IMR-90 (cell line): ENCODE measurements at regions not wholly inside any gene's neighbourhood (a gene's known extent, or its start where the extent isn't known, plus 50 kb on each side); places are given as distances from the start of the nearest gene placed in this dataset.

Source experiments
- ATAC-seq: fragments of 200-7000 bp; cut with Tn5 transposase; 2 replicates; pipeline ENCODE4 v1.9.1; 2020; ENCODE audit warnings: low read depth, mild to moderate bottlenecking, moderate library complexity
- BruUV-seq: library from RNA; stranded (reverse); fragments of 400-500 nt; replicated peaks from 2 replicates; lab custom pipeline; 2021; lab: Mats Ljungman, UMichigan
- CTCF ChIA-PET: fragments of 300-600 bp; formaldehyde crosslinking; extraction: SDS; loops from one replicate; lab custom pipeline; 2021; ENCODE audit warnings: antibody characterized with exemption; lab: Yijun Ruan, JAX
- POLR2A ChIA-PET: fragments of 300-600 bp; sonication (Branson Sonifier 250); formaldehyde crosslinking; loops from one replicate; lab custom pipeline; 2022; ENCODE audit warnings: antibody characterized with exemption; ENCODE audit not compliant: unreplicated experiment; lab: Charles Lee
- DNase-seq: peaks from one replicate; pipeline ENCODE4 v3.0.0; 2013
- H2AFZ ChIP-seq: replicated peaks from 2 replicates; pipeline ENCODE3; 2013; ENCODE audit warnings: low read length, mild to moderate bottlenecking; ENCODE audit not compliant: poor library complexity
- H2AK5ac ChIP-seq: 2 replicates; pipeline ENCODE4 v1.6.1; 2013; ENCODE audit warnings: low read depth, low read length, inconsistent platforms
- H2AK9ac ChIP-seq: replicated peaks from 2 replicates; pipeline ENCODE3; 2013; ENCODE audit warnings: mild to moderate bottlenecking, low read depth, low read length, moderate library complexity; ENCODE audit not compliant: poor library complexity
- H2BK120ac ChIP-seq: 2 replicates; pipeline ENCODE4 v1.6.1; 2013; ENCODE audit warnings: low read depth, low read length, inconsistent platforms
- H2BK15ac ChIP-seq: 3 replicates; pipeline ENCODE4 v1.6.1; 2013; ENCODE audit warnings: low read depth, low read length, inconsistent platforms
- H2BK20ac ChIP-seq: 2 replicates; pipeline ENCODE4 v1.6.1; 2013; ENCODE audit warnings: low read depth, mild to moderate bottlenecking, inconsistent platforms, low read length, moderate library complexity
- H2BK5ac ChIP-seq: 2 replicates; pipeline ENCODE4 v1.6.1; 2013; ENCODE audit warnings: mild to moderate bottlenecking, low read depth, low read length, inconsistent platforms; ENCODE audit not compliant: poor library complexity, severe bottlenecking
- H3K14ac ChIP-seq: replicated peaks from 2 replicates; pipeline ENCODE4 v1.6.1; 2013; ENCODE audit warnings: low read depth, low read length, inconsistent platforms
- H3K18ac ChIP-seq: 2 replicates; pipeline ENCODE4 v1.6.1; 2013; ENCODE audit warnings: low read depth, low read length, control low read depth
- H3K23ac ChIP-seq: 2 replicates; pipeline ENCODE4 v1.6.1; 2013; ENCODE audit warnings: low read depth, low read length, inconsistent platforms
- H3K27ac ChIP-seq: 2 replicates; pipeline ENCODE4 v1.5.1; 2013; ENCODE audit warnings: mild to moderate bottlenecking, control low read depth, low read length; ENCODE audit not compliant: insufficient read depth
- H3K27me3 ChIP-seq: 2 replicates; pipeline ENCODE4 v1.6.1; 2013; ENCODE audit warnings: low read length; ENCODE audit not compliant: control insufficient read depth, insufficient read depth
- H3K36me3 ChIP-seq: 2 replicates; pipeline ENCODE4 v1.6.1; 2013; ENCODE audit warnings: low read length, mixed read lengths; ENCODE audit not compliant: control insufficient read depth, insufficient read depth
- H3K4ac ChIP-seq: 2 replicates; pipeline ENCODE4 v1.6.1; 2013; ENCODE audit warnings: low read depth, low read length, inconsistent platforms
- H3K4me1 ChIP-seq: 2 replicates; pipeline ENCODE4 v1.6.1; 2013; ENCODE audit warnings: low read length, mixed read lengths; ENCODE audit not compliant: control insufficient read depth, insufficient read depth
- H3K4me2 ChIP-seq: 2 replicates; pipeline ENCODE4 v1.6.1; 2013; ENCODE audit warnings: low read depth, mild to moderate bottlenecking, control low read depth, low read length, moderate library complexity
- H3K4me3 ChIP-seq: 2 replicates; pipeline ENCODE4 v1.5.1; 2013; ENCODE audit warnings: low read depth, mild to moderate bottlenecking, control low read depth, low read length, moderate library complexity; ENCODE audit not compliant: insufficient read depth
- H3K56ac ChIP-seq: 2 replicates; pipeline ENCODE4 v1.6.1; 2013; ENCODE audit warnings: low read length, inconsistent platforms; ENCODE audit not compliant: insufficient read depth; ENCODE audit errors: extremely low read depth
- H3K79me1 ChIP-seq, 2 experiments: 2 replicates each; pipeline ENCODE4 v1.6.1; 2013; ENCODE audit warnings: low read length in 2 of 2, inconsistent platforms in 1 of 2, low read depth in 1 of 2
- H3K9ac ChIP-seq: 2 replicates; pipeline ENCODE4 v1.6.1; 2013; ENCODE audit warnings: low read depth, low read length, control low read depth
- H3K9me1 ChIP-seq: 2 replicates; pipeline ENCODE4 v1.6.1; 2013; ENCODE audit warnings: low read length, inconsistent platforms; ENCODE audit not compliant: insufficient read depth
- H3K9me3 ChIP-seq: 2 replicates; pipeline ENCODE4 v1.6.1; 2013; ENCODE audit warnings: low read length; ENCODE audit not compliant: control insufficient read depth, insufficient read depth
- H4K20me1 ChIP-seq: 2 replicates; pipeline ENCODE4 v1.6.1; 2013; ENCODE audit warnings: low read length, inconsistent platforms; ENCODE audit not compliant: insufficient read depth
- H4K5ac ChIP-seq: 2 replicates; pipeline ENCODE4 v1.6.1; 2013; ENCODE audit warnings: mild to moderate bottlenecking, low read depth, low read length, control low read depth
- H4K8ac ChIP-seq, 2 experiments: 2 replicates each; pipeline ENCODE4 v1.6.1; 2013; ENCODE audit warnings: low read depth in 2 of 2, low read length in 2 of 2, control low read depth in 1 of 2, inconsistent platforms in 1 of 2
- H4K91ac ChIP-seq: 2 replicates; pipeline ENCODE4 v1.6.1; 2013; ENCODE audit warnings: low read depth, low read length, inconsistent platforms; ENCODE audit not compliant: insufficient read depth
- BHLHE40 ChIP-seq: fragments of 150-350 bp; IDR thresholded peaks from 2 replicates; pipeline ENCODE4 v1.6.1; 2016; ENCODE audit warnings: mild to moderate bottlenecking, low read depth, low read length
- CEBPB ChIP-seq: IDR thresholded peaks from 2 replicates; pipeline ENCODE4 v1.6.1; 2012; ENCODE audit warnings: low read depth, low read length, improper control_type of control experiment
- CHD1 ChIP-seq: IDR thresholded peaks from 2 replicates; pipeline ENCODE4 v1.6.1; 2012; ENCODE audit warnings: low read depth, low read length, improper control_type of control experiment
- MAFK ChIP-seq: IDR thresholded peaks from 2 replicates; pipeline ENCODE4 v1.6.1; 2012; ENCODE audit warnings: low read depth, low read length, improper control_type of control experiment
- MXI1 ChIP-seq: IDR thresholded peaks from 2 replicates; pipeline ENCODE4 v1.6.1; 2012; ENCODE audit warnings: low read depth, mild to moderate bottlenecking, low read length, moderate library complexity, borderline replicate concordance
- NFE2L2 ChIP-seq: fragments of 150-350 bp; IDR thresholded peaks from 2 replicates; pipeline ENCODE4 v1.6.1; 2016; ENCODE audit warnings: low read depth, mild to moderate bottlenecking, low read length
- POLR2A ChIP-seq: IDR thresholded peaks from 2 replicates; pipeline ENCODE4 v1.6.1; 2012; ENCODE audit warnings: mild to moderate bottlenecking, low read depth, low read length
- RAD21 ChIP-seq: IDR thresholded peaks from 2 replicates; pipeline ENCODE4 v1.6.1; 2012; ENCODE audit warnings: low read length, improper control_type of control experiment
- RCOR1 ChIP-seq: IDR thresholded peaks from 2 replicates; pipeline ENCODE4 v1.6.1; 2012; ENCODE audit warnings: mild to moderate bottlenecking, low read length, improper control_type of control experiment; ENCODE audit not compliant: insufficient replicate concordance
- RFX5 ChIP-seq: IDR thresholded peaks from 2 replicates; pipeline ENCODE4 v1.8.0; 2012; ENCODE audit warnings: low read depth, mild to moderate bottlenecking, low read length, moderate library complexity
- SMC3 ChIP-seq: fragments of 150-350 bp; IDR thresholded peaks from 2 replicates; pipeline ENCODE4 v1.6.1; 2016; ENCODE audit warnings: low read depth, mild to moderate bottlenecking, antibody characterized with exemption, low read length, moderate library complexity
- dilution Hi-C: fragments of 300-500 bp; cut with HindIII; formaldehyde crosslinking; loops from one replicate; pipeline ENCODE4 v1.14.3; 2018; ENCODE audit warnings: low sequenced_read_pairs; ENCODE audit not compliant: unreplicated experiment
- in situ Hi-C: fragments of 300-500 bp; cut with MboI; formaldehyde crosslinking; loops from 3 replicates; pipeline ENCODE4 v1.14.3; 2019; ENCODE audit warnings: low sequenced_read_pairs, inconsistent platforms, mixed read lengths
- intact Hi-C: fragments of 100-400 bp; cut with micrococcal nuclease; formaldehyde crosslinking; loops from 2 replicates; pipeline ENCODE4 v1.10.0; 2022
- TF ChIP-seq, protein P1 (sequence below): fragments of 150-350 bp; IDR thresholded peaks from 2 replicates; pipeline ENCODE4 v1.6.1; 2017; ENCODE audit warnings: mild to moderate bottlenecking, antibody characterized with exemption, low read length, low read depth
- TF ChIP-seq, protein P2 (sequence below): conservative IDR thresholded peaks from 2 replicates; pipeline ENCODE4 v1.5.1; 2012; ENCODE audit warnings: mild to moderate bottlenecking, low read depth, low read length, improper control_type of control experiment
- TF ChIP-seq, protein P3 (sequence below): fragments of 150-350 bp; IDR thresholded peaks from 2 replicates; pipeline ENCODE4 v1.6.1; 2016; ENCODE audit warnings: low read depth, mild to moderate bottlenecking, low read length, moderate library complexity, borderline replicate concordance

DNA sequence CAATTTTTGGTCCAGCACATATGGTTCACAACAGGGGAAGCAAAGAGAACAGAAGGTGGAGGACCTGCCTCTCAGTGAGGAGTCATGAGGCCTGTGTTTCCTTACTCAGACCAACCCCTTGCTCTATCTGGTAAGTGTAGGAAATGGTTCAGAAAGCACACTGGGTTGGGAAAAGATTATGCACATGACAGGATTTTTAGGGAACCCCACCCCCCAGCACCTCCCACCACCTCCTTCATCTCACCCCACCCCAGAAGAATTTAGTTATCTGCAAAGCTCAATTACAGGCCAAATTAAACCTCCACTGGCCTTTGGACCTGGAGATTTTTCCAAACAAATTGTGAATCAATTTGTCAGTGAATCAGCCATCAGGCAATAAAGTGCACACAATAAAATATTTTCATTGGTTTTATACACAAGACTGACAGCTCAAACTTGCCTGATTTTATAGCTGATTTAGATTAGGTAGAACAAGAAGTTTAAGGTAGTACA is 132.8 kb downstream of the DACT1 start:
- H3K4me2 ChIP-seq: no peak overlapping the region
- H3K14ac ChIP-seq: no peak overlapping the region
- H3K27me3 ChIP-seq: peaks cover 3% of the 10 kb centered on the region
- no peak overlapping the region for H4K91ac ChIP-seq
- no peaks in the 10 kb centered on the region for H4K20me1 ChIP-seq
- no peak overlapping the region for H3K9ac ChIP-seq
- ChIA-PET POLR2A (no interaction called here), CTCF (no interaction called here)
- BruUV-seq: no TSS peak
- H3K9me1 ChIP-seq: no peaks in the 10 kb centered on the region
- DNase-seq: no peak
- H3K56ac ChIP-seq: no peak overlapping the region
- ATAC-seq: no peak
- H2AK5ac ChIP-seq: no peak overlapping the region
- H3K79me1 ChIP-seq: no peaks in the 10 kb centered on the region
- H3K4ac ChIP-seq: no peak overlapping the region
- H3K9me3 ChIP-seq: no peaks in the 10 kb centered on the region
- H3K4me1 ChIP-seq: no peaks in the 10 kb centered on the region
- no peak overlapping the region for H2BK5ac ChIP-seq
- in situ Hi-C loops (no loop called here), dilution Hi-C loops (no loop called here), intact Hi-C loops (no loop called here)
- H3K23ac ChIP-seq: no peak overlapping the region
- no peak overlapping the region for H3K18ac ChIP-seq
- no peak for TF ChIP-seq SMC3
- TF ChIP-seq CEBPB: no peak
- TF ChIP-seq, protein P1, sequence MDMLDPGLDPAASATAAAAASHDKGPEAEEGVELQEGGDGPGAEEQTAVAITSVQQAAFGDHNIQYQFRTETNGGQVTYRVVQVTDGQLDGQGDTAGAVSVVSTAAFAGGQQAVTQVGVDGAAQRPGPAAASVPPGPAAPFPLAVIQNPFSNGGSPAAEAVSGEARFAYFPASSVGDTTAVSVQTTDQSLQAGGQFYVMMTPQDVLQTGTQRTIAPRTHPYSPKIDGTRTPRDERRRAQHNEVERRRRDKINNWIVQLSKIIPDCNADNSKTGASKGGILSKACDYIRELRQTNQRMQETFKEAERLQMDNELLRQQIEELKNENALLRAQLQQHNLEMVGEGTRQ: no peak
- no peak for TF ChIP-seq CHD1
- TF ChIP-seq, protein P2, sequence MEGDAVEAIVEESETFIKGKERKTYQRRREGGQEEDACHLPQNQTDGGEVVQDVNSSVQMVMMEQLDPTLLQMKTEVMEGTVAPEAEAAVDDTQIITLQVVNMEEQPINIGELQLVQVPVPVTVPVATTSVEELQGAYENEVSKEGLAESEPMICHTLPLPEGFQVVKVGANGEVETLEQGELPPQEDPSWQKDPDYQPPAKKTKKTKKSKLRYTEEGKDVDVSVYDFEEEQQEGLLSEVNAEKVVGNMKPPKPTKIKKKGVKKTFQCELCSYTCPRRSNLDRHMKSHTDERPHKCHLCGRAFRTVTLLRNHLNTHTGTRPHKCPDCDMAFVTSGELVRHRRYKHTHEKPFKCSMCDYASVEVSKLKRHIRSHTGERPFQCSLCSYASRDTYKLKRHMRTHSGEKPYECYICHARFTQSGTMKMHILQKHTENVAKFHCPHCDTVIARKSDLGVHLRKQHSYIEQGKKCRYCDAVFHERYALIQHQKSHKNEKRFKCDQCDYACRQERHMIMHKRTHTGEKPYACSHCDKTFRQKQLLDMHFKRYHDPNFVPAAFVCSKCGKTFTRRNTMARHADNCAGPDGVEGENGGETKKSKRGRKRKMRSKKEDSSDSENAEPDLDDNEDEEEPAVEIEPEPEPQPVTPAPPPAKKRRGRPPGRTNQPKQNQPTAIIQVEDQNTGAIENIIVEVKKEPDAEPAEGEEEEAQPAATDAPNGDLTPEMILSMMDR: no peak
- no peak for TF ChIP-seq RCOR1
- TF ChIP-seq POLR2A: no peak
- TF ChIP-seq NFE2L2: no peak
- TF ChIP-seq, protein P3, sequence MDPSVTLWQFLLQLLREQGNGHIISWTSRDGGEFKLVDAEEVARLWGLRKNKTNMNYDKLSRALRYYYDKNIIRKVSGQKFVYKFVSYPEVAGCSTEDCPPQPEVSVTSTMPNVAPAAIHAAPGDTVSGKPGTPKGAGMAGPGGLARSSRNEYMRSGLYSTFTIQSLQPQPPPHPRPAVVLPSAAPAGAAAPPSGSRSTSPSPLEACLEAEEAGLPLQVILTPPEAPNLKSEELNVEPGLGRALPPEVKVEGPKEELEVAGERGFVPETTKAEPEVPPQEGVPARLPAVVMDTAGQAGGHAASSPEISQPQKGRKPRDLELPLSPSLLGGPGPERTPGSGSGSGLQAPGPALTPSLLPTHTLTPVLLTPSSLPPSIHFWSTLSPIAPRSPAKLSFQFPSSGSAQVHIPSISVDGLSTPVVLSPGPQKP: no peak
- no peak for TF ChIP-seq MAFK
- no peak for TF ChIP-seq RFX5
- TF ChIP-seq MXI1: no peak
- TF ChIP-seq RAD21: no peak
- no peak for TF ChIP-seq BHLHE40
- no peak overlapping the region for H3K4me3 ChIP-seq
- H3K36me3 ChIP-seq: no peaks in the 10 kb centered on the region
- no peak overlapping the region for H3K27ac ChIP-seq
- H2BK15ac ChIP-seq: no peak overlapping the region
- no peak overlapping the region for H2AFZ ChIP-seq
- no peak overlapping the region for H2BK120ac ChIP-seq
- no peak overlapping the region for H2AK9ac ChIP-seq
- H2BK20ac ChIP-seq: no peak overlapping the region
- no peak overlapping the region for H4K5ac ChIP-seq
- no peak overlapping the region for H4K8ac ChIP-seq
